NCI-H2227 (cell line): ENCODE measurements at regions not wholly inside any gene's neighbourhood (a gene's known extent, or its start where the extent isn't known, plus 50 kb on each side); places are given as distances from the start of the nearest gene placed in this dataset.

Experiments used
- DNase-seq: peaks from one replicate; lab custom pipeline; 2025; ENCODE audit not compliant: unreplicated experiment; lab: John Stamatoyannopoulos, UW

DNA sequence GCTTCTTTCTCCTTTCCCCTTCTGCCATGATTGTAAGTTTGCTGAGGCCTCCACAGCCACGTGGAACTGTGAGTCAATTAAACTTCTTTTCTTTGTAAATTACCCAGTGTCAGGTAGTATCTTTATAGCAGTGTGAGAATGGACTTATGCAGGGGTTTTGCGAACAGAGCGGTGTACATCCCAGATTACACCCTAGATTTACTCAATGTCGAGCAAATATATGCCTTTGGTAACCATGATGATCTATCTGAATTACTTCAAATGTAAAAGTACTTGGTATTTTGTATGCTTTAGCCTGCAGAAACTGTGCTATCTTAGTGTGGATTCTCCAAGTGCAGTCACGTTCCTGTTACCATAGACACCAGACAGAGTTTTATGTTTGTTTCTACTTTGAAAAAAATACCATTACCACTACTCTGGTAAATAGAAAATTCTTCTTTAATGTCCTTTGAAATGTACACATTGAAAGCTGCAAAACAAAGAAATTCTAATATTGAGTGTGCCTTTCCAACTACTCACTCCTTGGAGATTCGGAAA, 510.4 kb upstream of the ARGLU1 start:
- DNase-seq = no peak

- DNase-seq = no peak
Observed at GRCh38 chr13:107076801-107077200, 508.9 kb upstream of the ARGLU1 start.

DNA sequence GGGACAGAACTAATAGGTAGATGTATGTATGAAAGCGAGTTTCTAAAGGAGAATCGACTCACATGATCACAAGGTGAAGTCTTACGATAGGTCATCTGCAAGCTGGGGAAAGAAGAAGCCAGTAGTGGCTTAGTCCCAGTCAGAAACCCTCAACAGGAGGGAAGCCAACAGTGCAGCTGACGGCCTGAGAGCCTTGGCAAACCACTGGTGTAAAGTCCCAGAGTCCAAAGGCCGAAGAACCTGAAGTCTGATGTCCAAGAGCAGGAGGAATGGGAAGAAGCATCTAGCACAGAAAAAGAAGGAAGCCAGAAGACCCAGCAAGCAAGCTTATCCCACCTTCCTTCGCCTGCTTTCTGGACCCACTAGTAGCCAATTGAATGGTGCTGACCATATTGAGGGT, 507.6 kb upstream of the ARGLU1 start:
- DNase-seq = no peak

DNA sequence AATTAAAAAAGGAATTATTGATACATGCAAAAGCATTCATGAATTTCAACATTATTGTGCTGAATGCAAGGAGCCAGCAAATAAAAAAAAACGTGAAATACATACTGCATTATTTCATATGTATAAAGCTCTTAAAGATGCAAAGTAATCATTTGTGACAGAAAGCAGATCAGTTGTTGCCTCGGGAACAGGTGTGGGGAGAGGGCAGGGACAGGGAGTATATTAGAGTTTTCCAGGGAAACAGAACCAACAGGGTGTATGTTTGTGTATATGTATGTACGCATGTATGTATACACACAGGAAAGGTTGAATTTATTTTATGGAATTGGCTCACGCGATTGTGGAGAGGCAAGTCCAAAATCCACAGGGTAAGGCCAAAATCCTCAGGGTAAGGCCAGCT, 502.9 kb upstream of the ARGLU1 start:
- DNase-seq = no peak

DNA sequence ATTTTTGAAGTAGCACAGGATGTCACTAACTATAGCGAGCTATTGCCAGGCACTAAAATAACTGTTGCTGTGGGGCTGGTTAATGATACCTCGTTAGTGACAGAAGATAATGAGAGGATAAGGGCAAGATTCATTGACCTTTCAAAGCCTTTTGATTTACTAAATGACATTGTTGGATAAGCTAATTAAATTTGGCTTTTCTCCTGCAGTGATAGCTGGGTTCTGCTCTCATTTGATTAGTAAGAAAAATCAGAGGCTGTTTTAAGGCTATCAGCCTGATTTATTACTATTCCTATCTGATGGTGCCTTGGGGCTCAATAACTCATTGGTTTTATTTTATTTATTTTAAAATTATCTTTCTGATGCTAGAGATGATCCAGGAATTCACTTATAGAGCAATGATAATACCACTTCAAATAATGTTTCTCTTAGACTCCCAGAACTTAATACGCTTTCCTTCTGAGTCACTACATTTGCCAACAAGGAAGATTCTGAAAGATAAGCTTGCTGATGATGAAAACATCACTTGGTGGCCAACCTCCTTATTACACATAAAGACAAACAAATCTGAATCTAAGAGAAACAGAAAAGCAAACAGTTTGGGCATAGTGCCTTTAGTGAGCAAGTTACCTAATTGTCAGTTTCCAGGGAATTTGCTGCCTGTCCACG, 501.3 kb upstream of the ARGLU1 start:
- DNase-seq = no peak

DNA sequence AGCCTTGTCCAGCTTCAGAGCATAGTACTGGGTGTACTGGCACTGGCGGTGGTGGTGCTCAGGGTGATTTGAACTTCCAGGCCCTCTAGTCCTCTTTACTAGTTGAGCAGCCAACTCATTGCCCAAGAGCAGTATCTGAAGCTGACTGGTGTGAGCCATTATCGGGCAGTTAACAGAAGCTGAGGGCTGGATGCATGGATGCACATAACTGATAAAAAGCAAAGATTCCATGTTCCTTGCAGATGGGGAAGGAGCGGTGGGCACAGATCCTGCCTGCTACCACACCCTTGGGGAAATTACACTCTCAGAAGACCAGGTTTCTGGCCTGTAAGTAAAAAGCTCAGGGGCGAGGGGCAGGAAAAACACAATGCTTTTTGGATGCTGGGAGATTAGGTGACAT, 499.4 kb upstream of the ARGLU1 start:
- DNase-seq = no peak

DNA sequence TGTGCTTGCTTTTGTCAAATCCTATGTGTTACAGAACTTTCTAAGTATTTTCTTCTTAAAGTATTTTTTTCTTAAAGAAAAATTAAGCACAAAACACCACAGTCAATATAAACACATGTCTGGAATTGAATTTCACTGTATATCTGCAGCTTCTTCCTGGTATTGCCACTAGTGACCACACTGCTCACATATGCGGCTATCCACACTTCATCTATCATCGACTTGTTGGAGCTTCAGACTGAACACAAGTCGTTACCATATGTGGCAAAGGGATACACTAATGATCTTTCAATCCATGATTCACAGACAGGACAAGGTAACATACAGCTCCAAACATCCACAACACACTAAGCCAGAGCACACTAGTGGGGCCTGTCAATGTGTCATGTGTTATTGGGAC, 498.4 kb upstream of the ARGLU1 start:
- DNase-seq = no peak

- no peak for DNase-seq
Observed at GRCh38 chr13:107065036-107065435, 497.1 kb upstream of the ARGLU1 start.

DNA sequence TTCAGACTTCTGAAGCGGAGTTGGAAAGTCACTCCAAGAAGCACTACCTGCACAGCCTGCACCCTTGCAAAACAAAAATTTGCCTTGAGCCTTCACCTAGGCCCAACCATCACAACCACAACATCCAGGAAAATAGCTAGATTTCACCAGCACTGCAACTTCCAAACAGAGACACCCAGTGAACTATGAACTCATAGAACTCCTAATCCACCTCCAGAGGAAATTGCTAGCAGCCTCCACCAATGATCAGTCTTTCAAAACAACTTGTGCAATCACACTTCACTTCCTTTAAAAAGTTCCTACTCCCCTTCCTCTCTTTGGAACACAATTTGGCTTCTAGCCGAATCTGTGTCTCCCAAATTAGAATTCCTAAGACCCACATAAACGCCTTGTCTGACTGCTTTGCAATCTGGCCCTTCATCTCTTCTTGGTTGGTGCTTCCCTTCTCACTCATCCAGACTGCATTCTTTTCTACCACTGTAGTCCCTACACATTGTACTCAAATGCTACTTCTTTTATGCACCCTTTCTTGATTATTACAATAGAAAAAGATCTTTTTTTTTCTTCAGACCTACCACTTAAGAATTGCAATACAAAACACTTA, 489.2 kb upstream of the ARGLU1 start:
- DNase-seq = no peak

DNA sequence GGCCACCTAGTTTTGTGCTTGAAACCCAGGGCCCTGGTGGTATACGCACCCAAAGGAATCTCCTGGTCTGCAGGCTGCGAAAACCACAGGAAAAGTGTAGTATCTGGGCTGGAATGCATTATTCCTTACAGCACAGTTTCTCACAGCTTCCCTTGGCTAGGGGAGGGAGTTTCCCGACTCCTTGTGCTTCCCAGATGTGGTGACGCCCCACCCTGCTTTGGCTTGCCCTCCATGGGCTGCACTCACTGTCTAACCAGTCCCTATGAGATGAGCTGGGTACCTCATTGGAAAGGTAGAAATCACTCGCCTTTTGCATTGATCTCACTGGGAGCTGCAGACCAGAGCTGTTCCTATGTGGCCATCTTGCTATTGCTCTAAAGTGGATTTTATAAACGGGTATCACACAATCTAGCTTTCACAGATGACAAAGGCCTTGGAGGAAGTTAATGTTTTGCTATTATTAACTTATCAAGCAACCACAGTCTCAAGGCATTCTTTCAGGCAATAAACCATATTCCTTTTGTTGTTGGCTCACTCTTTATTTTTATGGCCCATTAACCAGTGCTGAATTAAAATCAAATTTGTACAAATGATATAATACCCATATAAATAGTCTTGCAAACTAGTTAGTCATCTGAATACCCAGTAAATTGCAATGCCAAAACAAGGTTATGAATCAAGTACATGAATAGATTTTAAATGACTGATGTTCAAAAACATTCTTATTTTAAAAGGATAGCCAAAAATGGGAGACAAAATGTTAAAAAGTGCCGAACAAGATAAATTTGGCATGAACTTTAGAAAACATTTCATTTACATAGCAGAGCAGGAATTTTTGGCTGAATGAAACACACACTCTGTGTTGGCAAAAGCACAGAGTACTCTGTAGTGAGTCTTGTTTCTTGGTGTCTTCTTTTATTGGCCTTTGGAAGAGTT, 475.4 kb upstream of the ARGLU1 start:
- DNase-seq = no peak

- DNase-seq = no peak
Observed at GRCh38 chr13:107035778-107036177, 467.8 kb upstream of the ARGLU1 start.

- DNase-seq = no peak
Observed at GRCh38 chr13:107035186-107035585, 467.2 kb upstream of the ARGLU1 start.

DNA sequence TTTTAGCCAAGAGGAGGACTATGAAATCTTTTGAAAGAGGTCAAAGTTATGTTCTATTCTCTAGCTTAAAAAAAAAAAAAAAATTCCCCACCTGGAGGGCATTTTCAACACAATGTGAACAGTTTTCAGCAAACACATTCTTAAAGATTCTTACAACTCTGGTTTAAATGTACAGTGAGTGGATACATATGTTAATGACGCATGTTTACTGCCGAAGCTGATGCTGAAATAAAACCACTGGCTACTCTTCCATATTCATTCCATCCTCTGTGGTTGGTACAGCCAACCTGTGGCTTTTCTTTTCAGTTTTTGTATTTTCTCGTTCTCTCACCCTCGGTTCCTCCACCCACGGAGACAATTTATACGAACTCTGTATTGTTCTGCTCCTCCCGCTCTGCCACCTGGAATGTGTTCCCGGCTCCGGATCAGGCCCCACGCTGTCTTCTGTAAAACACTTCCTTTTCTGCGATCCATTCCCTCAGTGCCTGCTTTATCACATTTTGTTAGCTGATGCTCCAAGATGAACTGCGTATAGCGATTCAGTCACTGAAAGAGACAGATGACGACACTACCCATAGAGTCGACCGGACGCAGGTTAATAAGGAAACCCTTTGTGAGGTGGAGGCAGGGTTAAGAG, 466.4 kb upstream of the ARGLU1 start:
- no peak for DNase-seq

GRCh38 chr13:107031716-107032115, 463.8 kb upstream of the ARGLU1 start:
- DNase-seq = no peak

DNA sequence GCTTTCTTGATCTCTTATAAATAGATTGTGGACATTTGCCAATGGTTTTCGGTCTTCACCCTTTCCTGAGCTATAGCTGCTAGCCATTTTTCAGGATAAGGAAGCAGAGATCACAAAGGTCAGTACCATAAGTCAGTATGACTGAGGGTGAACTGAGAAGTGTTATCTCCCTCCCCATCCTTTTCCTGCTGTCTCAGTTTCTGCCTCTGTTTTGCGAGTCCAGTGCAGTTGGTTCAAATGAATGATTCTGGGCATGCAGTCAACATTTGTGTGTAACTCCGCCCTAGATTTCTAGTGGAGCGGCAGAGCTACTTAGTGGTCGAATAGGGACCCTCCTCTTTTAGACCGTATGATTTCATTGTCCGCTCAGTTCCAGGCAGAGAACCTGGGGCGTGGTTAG, 460.8 kb upstream of the ARGLU1 start:
- no peak for DNase-seq

- no peak for DNase-seq
Observed at GRCh38 chr13:107025991-107026390, 458.1 kb upstream of the ARGLU1 start.

DNA sequence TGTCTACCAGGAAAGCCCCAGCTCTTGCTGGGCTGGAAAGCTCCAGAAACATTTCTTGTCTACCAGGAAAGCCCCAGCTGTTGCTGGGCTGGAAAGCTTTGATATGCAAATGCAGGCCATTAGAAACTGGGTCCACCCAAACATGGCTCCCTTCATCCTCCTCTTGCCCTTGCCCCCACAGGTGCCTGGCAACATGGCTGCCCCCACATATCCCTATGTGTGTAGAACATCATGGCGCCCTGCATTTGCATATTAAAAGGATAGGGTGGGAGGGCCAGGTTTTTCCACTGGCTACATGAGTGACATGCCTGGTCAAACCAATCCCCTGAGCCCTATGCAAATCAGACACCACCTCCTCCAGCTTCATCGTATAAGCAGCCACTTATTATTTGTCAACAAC, 455.4 kb upstream of the ARGLU1 start:
- DNase-seq = no peak

DNA sequence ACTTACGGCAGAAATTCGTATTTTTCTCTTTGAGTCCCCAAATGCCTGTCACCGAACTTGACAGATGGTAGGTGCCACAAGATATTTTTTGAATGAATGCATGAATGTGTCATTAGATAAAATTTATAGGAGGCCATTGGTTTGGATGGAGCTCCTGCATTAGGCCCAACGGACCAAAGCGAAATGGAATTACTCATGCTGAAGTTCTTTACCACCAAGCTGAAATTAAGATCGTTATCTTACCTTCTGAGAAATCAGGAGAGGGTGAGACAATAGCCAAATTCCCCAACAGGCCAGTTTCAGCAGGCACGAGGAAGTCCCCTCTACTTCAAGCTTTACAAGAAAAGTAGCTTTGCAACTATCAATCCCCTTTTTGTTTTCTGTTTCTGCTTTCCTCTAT, 452.5 kb upstream of the ARGLU1 start:
- no peak for DNase-seq

DNA sequence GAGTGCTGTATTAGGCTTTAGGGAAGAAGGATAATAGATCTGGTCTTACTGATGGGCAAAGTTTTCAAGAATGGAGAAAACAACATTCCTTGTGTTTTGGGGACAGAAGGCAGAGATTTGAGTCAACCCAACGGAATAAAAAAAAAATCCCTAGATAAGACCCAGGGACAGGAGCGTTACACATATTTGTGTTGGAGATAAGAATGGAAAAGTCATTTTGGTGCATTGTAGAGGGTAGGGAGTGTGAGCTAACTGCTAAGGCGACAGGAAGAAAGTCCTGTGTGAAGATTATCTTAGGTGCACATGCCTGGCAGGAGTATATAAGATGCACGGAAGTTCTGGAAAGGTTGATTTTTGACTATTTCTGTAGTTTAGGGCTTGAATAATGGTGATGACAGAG, 450.3 kb upstream of the ARGLU1 start:
- no peak for DNase-seq

DNA sequence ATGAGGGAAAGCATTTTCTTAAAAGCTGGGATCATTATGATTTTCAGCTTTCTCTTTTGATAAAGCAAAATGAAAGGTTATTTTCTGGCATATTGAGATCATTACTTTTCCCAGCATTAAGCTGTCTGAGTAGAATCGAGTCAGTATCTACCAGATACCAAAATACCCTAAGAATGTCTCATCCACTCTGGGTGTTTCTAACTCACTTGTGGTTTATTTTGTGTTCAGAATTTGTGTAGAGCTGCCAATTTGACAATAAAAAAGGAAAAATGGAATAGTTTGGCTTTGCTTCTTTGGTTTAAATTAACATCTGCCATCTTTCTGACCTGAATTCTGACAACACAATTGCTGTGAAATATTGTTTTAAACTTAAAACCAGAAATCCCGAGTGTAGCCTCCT, 438.7 kb upstream of the ARGLU1 start:
- no peak for DNase-seq

GRCh38 chr13:107005577-107005976, 437.6 kb upstream of the ARGLU1 start:
- no peak for DNase-seq
